Thyroid gland (tissue), 4 donors: ENCODE measurements at regions not wholly inside any gene's neighbourhood (a gene's known extent, or its start where the extent isn't known, plus 50 kb on each side); places are given as distances from the start of the nearest gene placed in this dataset.

Experiments used
- DNase-seq, 2 donors: peaks; one replicate each; pipeline ENCODE4 v3.0.0-alpha.2; 2019
- H3K27ac ChIP-seq, 3 donors: fragments of 200-600 bp; sonication (generic); 1 replicate in 2 of 3; 2 replicates in 1 of 3; pipeline ENCODE4 v1.5.1; 2016 to 2019; ENCODE audit warnings: mild to moderate bottlenecking in 1 of 3, moderate library complexity in 1 of 3
- H3K27me3 ChIP-seq: fragments of 200-600 bp; sonication (generic); one replicate; pipeline ENCODE4 v1.5.1; 2019
- H3K36me3 ChIP-seq, 2 donors: fragments of 200-600 bp; sonication (generic); one replicate each; pipeline ENCODE4 v1.5.1; 2016 to 2019
- H3K4me1 ChIP-seq, 2 donors: fragments of 200-600 bp; sonication (generic); one replicate each; pipeline ENCODE4 v1.5.1; 2017 to 2019
- H3K4me3 ChIP-seq, 3 donors: fragments of 200-600 bp; sonication (generic); replicated peaks in 1 of 3; 1 replicate in 2 of 3; 2 replicates in 1 of 3; pipeline ENCODE4 v1.5.1; 2016; ENCODE audit warnings: mild to moderate bottlenecking in 1 of 3
- H3K9me3 ChIP-seq: fragments of 200-600 bp; sonication (generic); one replicate; pipeline ENCODE4 v1.5.1; 2017
- POLR2A ChIP-seq, 2 donors: fragments of 450-650 bp; IDR thresholded peaks; one replicate each; pipeline ENCODE4 v1.6.1; 2017; ENCODE audit warnings: antibody characterized with exemption in 2 of 2, mild to moderate bottlenecking in 2 of 2, moderate library complexity in 1 of 2
- WGBS, 2 donors: methylation state at CpG; one replicate each; pipeline ENCODE4 v1.1.5; 2017; 5-methylcytosine and 5-hydroxymethylcytosine counted together
- intact Hi-C: fragments of 100-400 bp; cut with DNase I; formaldehyde crosslinking; loops from one replicate; pipeline ENCODE4 v1.15.1; 2023
- TF ChIP-seq, protein P1 (sequence below), 6 experiments: fragments of 200-600 bp in 3 of 6; fragments of 450-650 bp in 3 of 6; sonication (generic) in 3 of 6; IDR thresholded peaks; one replicate each; pipeline ENCODE4 v1.5.1; 2016 to 2019; ENCODE audit warnings: antibody characterized with exemption in 6 of 6, mild to moderate bottlenecking in 2 of 6, inconsistent platforms in 1 of 6, moderate library complexity in 1 of 6

DNA sequence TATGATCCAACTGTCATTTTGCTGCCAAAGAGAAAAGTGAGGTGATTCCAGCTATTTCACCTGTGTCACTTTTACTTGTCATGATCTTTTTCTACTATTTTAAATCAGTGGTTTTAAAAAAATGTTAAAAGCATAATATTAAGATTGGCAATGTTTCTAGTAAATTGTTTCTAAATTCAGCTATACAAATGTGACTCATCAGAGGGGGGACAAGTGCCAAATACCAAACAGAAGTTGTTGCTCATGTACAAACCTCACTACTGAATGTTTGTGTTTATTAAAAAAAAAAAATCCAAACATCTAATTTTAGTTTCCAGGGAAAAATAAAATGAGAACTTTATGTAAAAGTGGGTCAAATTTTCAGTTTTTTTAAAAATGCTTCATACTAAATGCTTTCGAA is 346.2 kb upstream of the SNX7 start:
- TF ChIP-seq, protein P1, sequence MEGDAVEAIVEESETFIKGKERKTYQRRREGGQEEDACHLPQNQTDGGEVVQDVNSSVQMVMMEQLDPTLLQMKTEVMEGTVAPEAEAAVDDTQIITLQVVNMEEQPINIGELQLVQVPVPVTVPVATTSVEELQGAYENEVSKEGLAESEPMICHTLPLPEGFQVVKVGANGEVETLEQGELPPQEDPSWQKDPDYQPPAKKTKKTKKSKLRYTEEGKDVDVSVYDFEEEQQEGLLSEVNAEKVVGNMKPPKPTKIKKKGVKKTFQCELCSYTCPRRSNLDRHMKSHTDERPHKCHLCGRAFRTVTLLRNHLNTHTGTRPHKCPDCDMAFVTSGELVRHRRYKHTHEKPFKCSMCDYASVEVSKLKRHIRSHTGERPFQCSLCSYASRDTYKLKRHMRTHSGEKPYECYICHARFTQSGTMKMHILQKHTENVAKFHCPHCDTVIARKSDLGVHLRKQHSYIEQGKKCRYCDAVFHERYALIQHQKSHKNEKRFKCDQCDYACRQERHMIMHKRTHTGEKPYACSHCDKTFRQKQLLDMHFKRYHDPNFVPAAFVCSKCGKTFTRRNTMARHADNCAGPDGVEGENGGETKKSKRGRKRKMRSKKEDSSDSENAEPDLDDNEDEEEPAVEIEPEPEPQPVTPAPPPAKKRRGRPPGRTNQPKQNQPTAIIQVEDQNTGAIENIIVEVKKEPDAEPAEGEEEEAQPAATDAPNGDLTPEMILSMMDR (IDR thresholded peaks at IDR 0.05), result no peak
- TF ChIP-seq POLR2A (IDR thresholded peaks at IDR 0.05), result no peak
- WGBS, 2 donors, result 76 to 77% methylated on average over 1 of the region's 1 CpG
- no peak for DNase-seq
- Histone ChIP-seq H3K36me3 (no peaks in the 10 kb centered on the region), H3K27ac (no peak overlapping the region), H3K4me1 (no peaks in the 10 kb centered on the region), H3K9me3 (no peaks in the 10 kb centered on the region), H3K4me3 (no peak overlapping the region), H3K27me3 (no peaks in the 10 kb centered on the region)
- intact Hi-C loops, result no loop called here

DNA sequence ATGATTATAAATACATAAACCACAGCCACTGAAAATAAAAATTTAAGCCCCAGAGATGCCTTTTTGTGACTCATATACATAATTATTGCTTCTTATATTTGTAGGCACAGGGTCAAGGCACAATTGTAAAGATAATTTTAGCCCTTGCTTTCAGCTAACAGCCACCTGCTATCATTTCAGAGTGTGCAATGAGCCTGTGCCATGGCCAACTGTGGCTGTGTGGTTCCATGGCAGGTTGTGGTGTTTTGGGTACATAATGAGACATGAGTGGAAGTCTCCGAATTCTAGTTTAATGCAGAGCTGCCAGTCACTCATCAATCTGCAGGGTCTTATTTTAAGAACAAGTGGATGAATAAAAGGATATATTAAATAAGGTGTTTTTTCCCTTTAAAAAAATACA is 346.9 kb upstream of the SNX7 start:
- intact Hi-C loops, result no loop called here
- no peaks in the 10 kb centered on the region for H3K4me1 ChIP-seq

DNA sequence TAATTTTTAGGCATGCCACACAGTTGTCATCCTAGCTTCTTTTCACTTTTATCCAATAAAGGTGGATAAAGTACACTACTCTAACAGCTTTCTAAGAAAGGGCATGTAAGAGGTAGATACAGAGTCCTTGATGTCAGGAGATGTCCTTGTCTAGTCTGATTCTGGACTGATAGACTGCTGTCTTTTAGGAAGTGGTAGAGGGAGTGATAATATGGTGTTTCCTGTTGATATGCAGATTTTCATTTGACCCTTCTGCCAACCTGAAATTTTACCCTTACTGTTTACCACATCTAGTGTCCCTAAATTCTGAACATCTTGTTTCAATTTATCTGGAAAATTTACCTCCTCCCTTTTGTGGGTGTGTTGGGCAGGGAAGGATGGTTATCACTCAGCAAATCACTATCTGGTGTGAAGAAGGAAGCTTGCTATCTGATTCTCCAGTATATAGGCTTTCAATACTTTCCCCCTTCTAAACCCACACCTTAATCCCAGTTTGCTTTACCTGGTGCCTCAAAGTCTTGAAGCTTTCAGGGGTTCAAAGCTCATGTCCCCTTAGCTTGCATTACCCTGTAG is 354.9 kb upstream of the SNX7 start:
- intact Hi-C loops, result no loop called here
- H3K4me3 ChIP-seq, result no peak overlapping the region
- H3K9me3 ChIP-seq, result no peaks in the 10 kb centered on the region
- no peak for TF ChIP-seq POLR2A (IDR thresholded peaks at IDR 0.05)
- TF ChIP-seq, protein P1 (IDR thresholded peaks at IDR 0.05), result no peak
- no peak for DNase-seq
- H3K27ac ChIP-seq, result no peak overlapping the region
- H3K4me1 ChIP-seq, result no peaks in the 10 kb centered on the region
- H3K27me3 ChIP-seq, result no peaks in the 10 kb centered on the region
- no peaks in the 10 kb centered on the region for H3K36me3 ChIP-seq

More for the DNA sequence above, 346.9 kb upstream of the SNX7 start:
- Histone ChIP-seq H3K36me3 (no peaks in the 10 kb centered on the region), H3K9me3 (no peaks in the 10 kb centered on the region), H3K27ac (no peak overlapping the region), H3K4me3 (no peak overlapping the region), H3K27me3 (no peaks in the 10 kb centered on the region)
- no peak for TF ChIP-seq POLR2A (IDR thresholded peaks at IDR 0.05)
- TF ChIP-seq, protein P1 (IDR thresholded peaks at IDR 0.05), result no peak
- no peak for DNase-seq
- whole genome bisulfite sequencing, 2 donors, result 90 to 92% methylated on average over 1 of the region's 1 CpG

DNA sequence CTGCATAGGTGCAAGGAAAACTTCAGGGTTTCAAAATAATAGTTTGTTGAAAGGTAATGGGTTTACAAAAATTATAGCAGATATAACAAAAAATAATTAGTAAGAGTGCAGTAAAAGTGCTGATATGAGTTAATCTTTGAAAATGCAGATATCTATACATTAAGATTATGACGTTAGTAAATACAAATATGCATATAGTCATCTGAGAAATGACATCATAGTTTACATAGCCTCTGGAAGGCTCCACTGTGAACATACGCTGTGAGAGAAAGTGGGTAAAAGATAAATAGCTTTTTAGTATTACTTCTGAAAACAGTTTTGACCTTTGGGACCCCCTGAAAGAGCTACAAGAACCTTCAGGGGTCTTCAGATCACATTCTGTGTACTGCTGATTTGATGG is 356.2 kb upstream of the SNX7 start:
- H3K36me3 ChIP-seq, result no peaks in the 10 kb centered on the region
- H3K9me3 ChIP-seq, result no peaks in the 10 kb centered on the region
- no peaks in the 10 kb centered on the region for H3K4me1 ChIP-seq
- H3K27ac ChIP-seq, result no peak overlapping the region
- TF ChIP-seq, protein P1 (IDR thresholded peaks at IDR 0.05), result no peak
- TF ChIP-seq POLR2A (IDR thresholded peaks at IDR 0.05), result no peak
- intact Hi-C loops, result no loop called here
- no peak for DNase-seq
- 61 to 64% methylated on average over 2 of the region's 2 CpGs for WGBS, 2 donors
- no peak overlapping the region for H3K4me3 ChIP-seq
- H3K27me3 ChIP-seq, result no peaks in the 10 kb centered on the region

DNA sequence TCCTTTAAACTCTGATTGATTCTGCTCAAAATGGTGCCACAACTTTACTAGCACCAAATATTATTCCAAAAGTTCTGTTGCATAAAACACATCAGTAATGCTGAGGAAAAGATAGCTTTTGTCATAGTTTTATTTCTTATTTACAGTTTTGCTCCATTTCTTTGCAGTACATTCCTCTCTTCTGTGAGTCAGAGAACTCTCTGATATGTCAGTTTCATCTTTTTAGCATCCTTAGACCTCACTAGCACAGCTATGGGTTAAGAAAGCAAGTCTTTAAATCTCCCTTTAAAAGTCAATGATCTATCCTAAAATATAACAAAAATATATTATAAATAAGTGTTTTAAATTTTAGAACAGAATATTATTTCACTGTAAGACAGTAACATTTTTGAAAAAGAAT is 356.6 kb upstream of the SNX7 start:
- H3K27ac ChIP-seq, result no peak overlapping the region
- TF ChIP-seq, protein P1 (IDR thresholded peaks at IDR 0.05), result no peak
- no peak for TF ChIP-seq POLR2A (IDR thresholded peaks at IDR 0.05)

More for the DNA sequence above, 356.6 kb upstream of the SNX7 start:
- intact Hi-C loops, result no loop called here
- no peaks in the 10 kb centered on the region for H3K36me3 ChIP-seq
- no peak overlapping the region for H3K4me3 ChIP-seq
- H3K9me3 ChIP-seq, result no peaks in the 10 kb centered on the region
- DNase-seq, result no peak
- no peaks in the 10 kb centered on the region for H3K4me1 ChIP-seq
- H3K27me3 ChIP-seq, result no peaks in the 10 kb centered on the region
